ENCODE measurements at regions not wholly inside any gene's neighbourhood (a gene's known extent, or its start where the extent isn't known, plus 50 kb on each side); places are given as distances from the start of the nearest gene placed in this dataset.
"Not testable (repeated sequence)": the region's sequence is repeated elsewhere in the genome, so short reads cannot be mapped to it uniquely, and the experiment has no call there.

- not testable (repeated sequence) for H3K4me3 ChIP-seq (ENCODE audit: low read depth, low read length); DNase-seq (ENCODE audit: low read depth)
Measured at GRCh38 chr7:35853194-35853593, 52.3 kb downstream of the SEPTIN7 start.

DNA sequence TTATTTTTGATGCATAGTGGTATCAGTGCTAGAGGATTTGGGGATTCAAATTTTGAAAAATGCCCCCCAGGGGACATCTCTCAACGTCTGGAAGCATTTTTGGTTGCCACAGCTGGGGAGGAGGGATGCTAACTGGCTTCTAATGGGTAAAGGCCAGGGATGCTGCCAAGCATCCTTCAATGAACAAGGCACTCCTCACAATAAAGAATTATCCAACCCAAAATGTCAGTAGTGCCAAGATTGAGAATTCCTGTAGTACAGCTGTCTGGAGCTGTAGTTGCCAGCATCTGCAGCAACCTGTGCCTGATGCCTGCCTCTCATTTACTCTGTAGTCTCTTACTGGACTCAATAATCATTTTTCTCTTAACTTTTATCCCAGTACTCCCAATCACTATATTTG lies 53.5 kb downstream of the SEPTIN7 start:
- no peak for DNase-seq (ENCODE audit: low read depth)
- no peak overlapping the region for H3K4me3 ChIP-seq (ENCODE audit: low read depth, low read length)
- TF ChIP-seq CTCF (IDR thresholded peaks at IDR 0.05; ENCODE audit: insufficient read depth, low read length) = no peak

- DNase-seq (ENCODE audit: low read depth) = no peak
- H3K4me3 ChIP-seq (ENCODE audit: low read depth, low read length) = no peak overlapping the region
- TF ChIP-seq CTCF (IDR thresholded peaks at IDR 0.05; ENCODE audit: insufficient read depth, low read length) = no peak
Measured at GRCh38 chr7:35856175-35856574, 55.3 kb downstream of the SEPTIN7 start.

DNA sequence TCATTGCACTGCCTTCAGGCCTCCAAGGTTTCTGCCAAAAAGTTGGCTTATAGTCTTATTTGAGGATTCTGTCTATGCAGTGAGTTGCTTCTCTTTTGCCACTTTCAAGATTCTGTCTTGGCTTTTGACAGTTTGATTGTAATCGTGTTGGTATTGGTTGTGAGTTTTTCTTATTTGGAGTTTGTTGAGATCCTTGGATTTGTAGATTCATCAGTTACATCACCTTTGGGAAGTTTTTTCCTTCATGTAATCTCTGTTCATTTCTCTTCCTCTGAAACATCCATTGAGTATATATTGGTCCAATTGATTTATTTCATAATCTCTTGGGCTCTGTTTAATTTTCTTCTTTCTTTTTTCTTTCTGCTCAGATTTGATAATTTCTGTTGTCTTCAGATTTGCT lies 59.8 kb downstream of the SEPTIN7 start:
- no peak for TF ChIP-seq CTCF (IDR thresholded peaks at IDR 0.05; ENCODE audit: insufficient read depth, low read length)
- no peak overlapping the region for H3K4me3 ChIP-seq (ENCODE audit: low read depth, low read length)
- DNase-seq (ENCODE audit: low read depth) = no peak

DNA sequence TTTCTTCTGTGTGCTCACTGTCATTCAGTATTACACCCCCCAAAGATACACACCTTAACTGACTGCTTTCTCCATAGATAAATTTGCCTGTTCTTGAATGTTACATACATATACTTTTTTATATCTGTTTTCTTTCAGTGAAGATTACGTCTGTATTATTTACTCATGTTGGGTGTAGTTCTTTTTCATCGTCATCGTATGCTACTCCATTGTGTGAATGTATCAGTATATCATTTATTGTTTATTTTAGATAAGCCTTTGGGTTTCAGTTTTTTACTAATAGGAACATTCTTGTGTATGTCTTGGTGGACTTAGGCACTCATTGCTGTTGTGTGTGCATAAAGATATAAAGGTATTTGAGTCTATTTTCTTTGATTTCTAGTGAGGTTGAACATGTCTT lies 64.4 kb downstream of the SEPTIN7 start:
- TF ChIP-seq CTCF (IDR thresholded peaks at IDR 0.05; ENCODE audit: insufficient read depth, low read length) = no peak
- peak; percentile 25 for DNase-seq (ENCODE audit: low read depth)
- no peak overlapping the region for H3K4me3 ChIP-seq (ENCODE audit: low read depth, low read length)

- DNase-seq (ENCODE audit: low read depth) = peak; percentile 8
- H3K4me3 ChIP-seq (ENCODE audit: low read depth, low read length) = no peak overlapping the region
- no peak for TF ChIP-seq CTCF (IDR thresholded peaks at IDR 0.05; ENCODE audit: insufficient read depth, low read length)
Measured at GRCh38 chr7:35866186-35866585, 65.3 kb downstream of the SEPTIN7 start.

- not testable (repeated sequence) for DNase-seq (ENCODE audit: low read depth); H3K4me3 ChIP-seq (ENCODE audit: low read depth, low read length)
Measured at GRCh38 chr7:35869117-35869516, 68.3 kb downstream of the SEPTIN7 start.

- H3K4me3 ChIP-seq (ENCODE audit: low read depth, low read length) = no peak overlapping the region
- no peak for TF ChIP-seq CTCF (IDR thresholded peaks at IDR 0.05; ENCODE audit: insufficient read depth, low read length)
- DNase-seq (ENCODE audit: low read depth) = peak; percentile 36
Measured at GRCh38 chr7:35869810-35870209, 69.0 kb downstream of the SEPTIN7 start.

All from fibroblast of the aortic adventitia (primary cell).